ENCODE measurements at regions not wholly inside any gene's neighbourhood (a gene's known extent, or its start where the extent isn't known, plus 50 kb on each side); places are given as distances from the start of the nearest gene placed in this dataset.

- no peak for DNase-seq (ENCODE audit: extremely low spot score)
- ChIA-PET POLR2A (no interaction called here), CTCF (no interaction called here)
- TF ChIP-seq, protein P1, sequence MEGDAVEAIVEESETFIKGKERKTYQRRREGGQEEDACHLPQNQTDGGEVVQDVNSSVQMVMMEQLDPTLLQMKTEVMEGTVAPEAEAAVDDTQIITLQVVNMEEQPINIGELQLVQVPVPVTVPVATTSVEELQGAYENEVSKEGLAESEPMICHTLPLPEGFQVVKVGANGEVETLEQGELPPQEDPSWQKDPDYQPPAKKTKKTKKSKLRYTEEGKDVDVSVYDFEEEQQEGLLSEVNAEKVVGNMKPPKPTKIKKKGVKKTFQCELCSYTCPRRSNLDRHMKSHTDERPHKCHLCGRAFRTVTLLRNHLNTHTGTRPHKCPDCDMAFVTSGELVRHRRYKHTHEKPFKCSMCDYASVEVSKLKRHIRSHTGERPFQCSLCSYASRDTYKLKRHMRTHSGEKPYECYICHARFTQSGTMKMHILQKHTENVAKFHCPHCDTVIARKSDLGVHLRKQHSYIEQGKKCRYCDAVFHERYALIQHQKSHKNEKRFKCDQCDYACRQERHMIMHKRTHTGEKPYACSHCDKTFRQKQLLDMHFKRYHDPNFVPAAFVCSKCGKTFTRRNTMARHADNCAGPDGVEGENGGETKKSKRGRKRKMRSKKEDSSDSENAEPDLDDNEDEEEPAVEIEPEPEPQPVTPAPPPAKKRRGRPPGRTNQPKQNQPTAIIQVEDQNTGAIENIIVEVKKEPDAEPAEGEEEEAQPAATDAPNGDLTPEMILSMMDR (IDR thresholded peaks at IDR 0.05; ENCODE audit: control extremely low read depth, extremely low read depth, low read depth, missing control alignments), result no peak
These were observed 159.4 kb downstream of the PMAIP1 start for GRCh38 chr18:60059216-60059615.

DNA sequence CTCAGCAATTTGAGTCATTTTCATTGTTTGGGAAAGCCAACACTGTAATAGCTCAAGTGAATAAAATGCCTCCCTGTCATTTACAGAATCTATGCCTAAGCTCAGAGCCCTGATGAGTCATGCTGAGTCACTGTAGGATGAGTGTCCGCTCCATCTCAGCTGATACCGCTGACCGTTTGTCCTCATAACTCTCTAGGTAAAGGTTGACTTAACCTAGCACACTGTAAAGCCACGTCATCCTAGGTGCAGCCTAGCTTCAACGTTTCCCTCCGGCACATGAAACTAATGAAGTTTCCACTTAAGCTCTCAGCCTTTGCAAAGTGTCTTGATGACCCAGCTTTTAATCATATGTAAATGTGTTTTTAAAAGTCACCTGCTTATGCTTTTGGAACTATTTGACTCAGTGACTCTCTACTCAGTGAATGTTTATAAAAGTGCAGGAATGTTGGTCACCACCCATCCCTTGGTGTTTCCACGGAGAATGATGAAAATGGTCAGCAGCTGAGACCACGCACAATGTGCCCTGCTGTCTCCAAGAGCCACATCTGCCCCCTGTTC lies 154.0 kb downstream of the PMAIP1 start:
- TF ChIP-seq, protein P1 (IDR thresholded peaks at IDR 0.05; ENCODE audit: control extremely low read depth, extremely low read depth, low read depth, missing control alignments), result no peak
- CTCF ChIA-PET, result no interaction called here
- DNase-seq (ENCODE audit: extremely low spot score), result no peak
- POLR2A ChIA-PET, result no interaction called here

DNA sequence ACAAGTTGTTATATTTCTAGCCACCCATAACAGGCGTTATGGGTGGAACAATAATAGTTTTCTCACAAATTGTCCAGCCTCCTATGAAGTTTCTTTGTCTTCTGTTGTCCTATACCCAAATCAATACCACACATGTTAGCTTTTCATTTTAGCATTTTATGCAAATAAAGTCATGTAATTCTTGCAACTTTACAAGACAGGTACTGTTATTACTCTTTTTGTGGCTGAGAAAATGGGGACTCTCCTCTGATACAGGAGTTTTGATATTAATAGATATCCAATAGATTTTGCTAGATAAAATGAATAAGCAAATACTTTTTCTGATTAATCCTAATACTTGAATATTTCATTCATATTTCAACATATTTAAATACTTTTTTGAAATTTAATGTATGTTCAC lies 151.0 kb downstream of the PMAIP1 start:
- POLR2A ChIA-PET, result no interaction called here
- TF ChIP-seq, protein P1 (IDR thresholded peaks at IDR 0.05; ENCODE audit: control extremely low read depth, extremely low read depth, low read depth, missing control alignments), result no peak
- CTCF ChIA-PET, result no interaction called here
- no peak for DNase-seq (ENCODE audit: extremely low spot score)

- POLR2A ChIA-PET, result no interaction called here
- TF ChIP-seq, protein P1 (IDR thresholded peaks at IDR 0.05; ENCODE audit: control extremely low read depth, extremely low read depth, low read depth, missing control alignments), result no peak
- DNase-seq (ENCODE audit: extremely low spot score), result no peak
- CTCF ChIA-PET, result no interaction called here
These were observed 149.4 kb downstream of the PMAIP1 start for GRCh38 chr18:60049172-60049571.

- CTCF ChIA-PET, result no interaction called here
- TF ChIP-seq, protein P1 (IDR thresholded peaks at IDR 0.05; ENCODE audit: control extremely low read depth, extremely low read depth, low read depth, missing control alignments), result no peak
- DNase-seq (ENCODE audit: extremely low spot score), result no peak
- POLR2A ChIA-PET, result no interaction called here
These were observed 147.8 kb downstream of the PMAIP1 start for GRCh38 chr18:60047556-60047955.

DNA sequence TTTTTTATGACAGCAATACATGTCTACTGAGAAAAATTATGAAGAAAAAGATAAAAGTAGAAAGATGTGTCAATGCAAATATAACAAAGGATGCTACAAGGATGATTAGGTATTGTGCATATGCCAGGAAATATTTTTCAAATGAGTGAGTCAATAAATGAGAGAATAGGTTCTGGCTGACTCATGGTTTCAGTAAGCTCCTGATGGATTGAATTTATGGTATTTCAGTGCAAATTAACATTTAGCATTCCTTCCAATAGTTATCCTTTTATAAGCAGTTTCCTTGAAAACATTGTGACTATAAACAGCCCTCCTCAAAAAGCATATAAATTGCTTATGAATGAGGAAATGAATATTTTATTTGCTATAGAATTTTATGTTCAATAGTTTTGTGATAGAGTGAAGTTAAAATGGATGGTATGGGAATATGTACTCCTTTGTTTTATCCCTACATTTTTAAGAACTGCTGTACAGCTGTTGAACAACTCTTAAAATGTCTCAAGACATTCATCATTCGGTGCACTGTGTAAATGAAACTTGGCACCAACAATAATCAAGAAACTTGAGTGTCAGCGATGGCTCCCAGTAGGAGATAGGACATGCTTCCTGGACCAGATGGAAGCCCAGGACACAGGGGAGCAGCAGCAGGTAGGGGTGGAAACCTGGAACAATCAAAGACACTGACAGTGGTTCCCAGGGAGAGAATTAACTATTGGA lies 144.7 kb downstream of the PMAIP1 start:
- POLR2A ChIA-PET, result no interaction called here
- DNase-seq (ENCODE audit: extremely low spot score), result no peak
- CTCF ChIA-PET, result no interaction called here
- TF ChIP-seq, protein P1 (IDR thresholded peaks at IDR 0.05; ENCODE audit: control extremely low read depth, extremely low read depth, low read depth, missing control alignments), result no peak
